ENCODE measurements at regions not wholly inside any gene's neighbourhood (a gene's known extent, or its start where the extent isn't known, plus 50 kb on each side); places are given as distances from the start of the nearest gene placed in this dataset.

GRCh38 chr10:37478381-37478780 is 353.0 kb downstream of the ANKRD30A start:
- H3K14ac ChIP-seq (ENCODE audit: insufficient read depth, low read length), result no peak overlapping the region
- H3K9me3 Mint-ChIP-seq, result peaks cover 78 to 90% of the 10 kb centered on the region in 2 experiments
- WGBS (ENCODE audit: extremely low coverage, insufficient read length, low lambda C conversion rate), result no CpG with 5 or more reads among the region's 5 CpGs
- H3K27ac ChIP-seq (ENCODE audit: insufficient read length, low read depth, low read length), result no peak overlapping the region
- H3T11ph ChIP-seq (ENCODE audit: low read length), result no peak overlapping the region
- H2BK20ac ChIP-seq (ENCODE audit: low read depth, low read length, poor library complexity, severe bottlenecking), result no peak overlapping the region
- DNase-seq, result no peak
- H3K9me3 ChIP-seq (ENCODE audit: control insufficient read depth, low read depth, low read length), result peaks cover 15% of the 10 kb centered on the region
- peaks cover 2 to 18% (median 7%) of the 10 kb centered on the region in 3 experiments; a peak in 4 of 7 replicates for H3K36me3 Mint-ChIP-seq (ENCODE audit: insufficient read depth in 1 of 3, low read depth in 3 of 3)
- H3K27me3 ChIP-seq (ENCODE audit: insufficient read depth, low read length), result no peaks in the 10 kb centered on the region
- H3K27ac Mint-ChIP-seq, result no peak overlapping the region
- no peak overlapping the region for H3K4ac ChIP-seq (ENCODE audit: low read depth, low read length)
- H3K4me1 Mint-ChIP-seq, result no peaks in the 10 kb centered on the region
- no peak overlapping the region for H4K8ac ChIP-seq (replicated peaks; ENCODE audit: insufficient read length, low read depth, low read length)
- no peaks in the 10 kb centered on the region for H3K79me2 ChIP-seq (ENCODE audit: insufficient read depth, low read length)
- H4K20me1 ChIP-seq (ENCODE audit: control insufficient read depth, insufficient read depth, insufficient read length), result no peaks in the 10 kb centered on the region
- H3K4me2 ChIP-seq (ENCODE audit: insufficient read depth, insufficient read length, low read length), result no peak overlapping the region
- no peak overlapping the region for H2BK12ac ChIP-seq (ENCODE audit: insufficient read length, low read depth, low read length)
- no peak overlapping the region for H2BK120ac ChIP-seq (ENCODE audit: low read depth, low read length, poor library complexity, severe bottlenecking)
- H3K27me3 Mint-ChIP-seq (ENCODE audit: low read depth), result peaks cover 4% of the 10 kb centered on the region; the same call in 1 of the 2 replicates
- TF ChIP-seq CTCF (conservative IDR thresholded peaks at IDR 0.05), result no peak
- no peak overlapping the region for H3K4me3 Mint-ChIP-seq
- no peak overlapping the region for H3K23ac ChIP-seq (ENCODE audit: insufficient read length, low read depth, low read length)
- no peaks in the 10 kb centered on the region for H3K79me1 ChIP-seq (ENCODE audit: insufficient read depth, low read depth, low read length, poor library complexity, severe bottlenecking)
- no peak overlapping the region for H4K91ac ChIP-seq (ENCODE audit: insufficient read length, low read depth, low read length)
- H3K56ac ChIP-seq (ENCODE audit: insufficient read length, low read depth, low read length), result no peak overlapping the region
- no peak overlapping the region for H3K18ac ChIP-seq (ENCODE audit: insufficient read length, low read depth, low read length)
- H3K4me1 ChIP-seq (ENCODE audit: insufficient read depth, low read length), result no peaks in the 10 kb centered on the region
- H2BK5ac ChIP-seq (ENCODE audit: insufficient read length, low read length), result no peak overlapping the region
- no peak overlapping the region for H2BK15ac ChIP-seq (ENCODE audit: low read depth, low read length)
- H3K23me2 ChIP-seq (ENCODE audit: insufficient read length, low read depth, low read length, poor library complexity, severe bottlenecking), result no peaks in the 10 kb centered on the region
- H2AK5ac ChIP-seq (ENCODE audit: insufficient read length, low read length), result no peak overlapping the region
- H4K5ac ChIP-seq (ENCODE audit: insufficient read length, low read depth, low read length), result no peak overlapping the region
- H3K9ac ChIP-seq (ENCODE audit: extremely low read depth, insufficient read length, low read length), result no peak overlapping the region
- H2AFZ ChIP-seq (ENCODE audit: low read length), result no peak overlapping the region

All from H9 (cell line).